Activated CD4-positive, alpha-beta T cell treated with anti-CD3 and anti-CD28 coated beads, Interleukin-2, amount 10 ng/mL, durations not matched to agents 24 days and 14 days (primary cell): ENCODE measurements at regions not wholly inside any gene's neighbourhood (a gene's known extent, or its start where the extent isn't known, plus 50 kb on each side); places are given as distances from the start of the nearest gene placed in this dataset.

Source experiments
- DNase-seq: peaks from one replicate; pipeline ENCODE4 v3.0.0; 2022
- H3K27ac Mint-ChIP-seq: one replicate; pipeline ENCODE4 v1.8.0; 2022; ENCODE audit warnings: mild to moderate bottlenecking, mixed read lengths
- H3K27me3 Mint-ChIP-seq: one replicate; pipeline ENCODE4 v1.8.0; 2022; ENCODE audit warnings: mixed read lengths
- H3K36me3 Mint-ChIP-seq: one replicate; pipeline ENCODE4 v1.8.0; 2022; ENCODE audit warnings: low read depth, mild to moderate bottlenecking, mixed read lengths
- H3K4me1 Mint-ChIP-seq: one replicate; pipeline ENCODE4 v1.8.0; 2021; ENCODE audit warnings: mixed read lengths
- H3K4me3 Mint-ChIP-seq: one replicate; pipeline ENCODE4 v1.8.0; 2022; ENCODE audit warnings: mild to moderate bottlenecking, moderate library complexity, mixed read lengths
- H3K9me3 Mint-ChIP-seq: one replicate; pipeline ENCODE4 v1.8.0; 2021; ENCODE audit warnings: mixed read lengths
- intact Hi-C: fragments of 100-400 bp; cut with micrococcal nuclease; formaldehyde crosslinking; loops from one replicate; pipeline ENCODE4 v1.15.1; 2023

GRCh38 chr2:10242998-10243925 is 59.4 kb upstream of the HPCAL1 start:
- H3K27ac Mint-ChIP-seq: no peak overlapping the region
- no peak for DNase-seq
- no peaks in the 10 kb centered on the region for H3K9me3 Mint-ChIP-seq
- no peak overlapping the region for H3K4me3 Mint-ChIP-seq
- H3K36me3 Mint-ChIP-seq: no peaks in the 10 kb centered on the region
- no peaks in the 10 kb centered on the region for H3K4me1 Mint-ChIP-seq
- intact Hi-C loops: no loop called here
- H3K27me3 Mint-ChIP-seq: no peaks in the 10 kb centered on the region

GRCh38 chr2:10243926-10244270 is 58.8 kb upstream of the HPCAL1 start:
- Mint-ChIP-seq H3K36me3 (no peaks in the 10 kb centered on the region), H3K9me3 (no peaks in the 10 kb centered on the region), H3K27me3 (peaks cover 2% of the 10 kb centered on the region), H3K4me3 (no peak overlapping the region), H3K4me1 (no peaks in the 10 kb centered on the region), H3K27ac (no peak overlapping the region)
- intact Hi-C loops: no loop called here
- no peak for DNase-seq

GRCh38 chr2:10245021-10245420 is 57.7 kb upstream of the HPCAL1 start:
- no peak overlapping the region for H3K27ac Mint-ChIP-seq
- H3K9me3 Mint-ChIP-seq: peaks cover 3% of the 10 kb centered on the region
- DNase-seq: no peak
- intact Hi-C loops: no loop called here
- no peaks in the 10 kb centered on the region for H3K4me1 Mint-ChIP-seq
- H3K36me3 Mint-ChIP-seq: no peaks in the 10 kb centered on the region
- H3K4me3 Mint-ChIP-seq: no peak overlapping the region
- peaks cover 7% of the 10 kb centered on the region for H3K27me3 Mint-ChIP-seq

- intact Hi-C loops: no loop called here
Measured at GRCh38 chr2:10245661-10246060, 57.0 kb upstream of the HPCAL1 start.

GRCh38 chr2:10246370-10246769 is 56.3 kb upstream of the HPCAL1 start:
- peaks cover 13% of the 10 kb centered on the region for H3K9me3 Mint-ChIP-seq
- H3K36me3 Mint-ChIP-seq: peaks cover 2% of the 10 kb centered on the region
- peaks cover 15% of the 10 kb centered on the region for H3K27me3 Mint-ChIP-seq
- H3K27ac Mint-ChIP-seq: no peak overlapping the region
- intact Hi-C loops: no loop called here
- H3K4me3 Mint-ChIP-seq: no peak overlapping the region
- no peaks in the 10 kb centered on the region for H3K4me1 Mint-ChIP-seq
- DNase-seq: no peak

More at GRCh38 chr2:10245661-10246060, 57.0 kb upstream of the HPCAL1 start:
- Mint-ChIP-seq H3K36me3 (peaks cover under 1% of the 10 kb centered on the region), H3K9me3 (peaks cover 9% of the 10 kb centered on the region), H3K4me1 (no peaks in the 10 kb centered on the region), H3K27ac (no peak overlapping the region), H3K4me3 (no peak overlapping the region), H3K27me3 (peaks cover 12% of the 10 kb centered on the region)
- DNase-seq: no peak

- intact Hi-C loops: no loop called here
- no peak for DNase-seq
- no peaks in the 10 kb centered on the region for H3K4me1 Mint-ChIP-seq
Measured at GRCh38 chr2:10246831-10247230, 55.9 kb upstream of the HPCAL1 start.

GRCh38 chr2:10249798-10250197 is 52.9 kb upstream of the HPCAL1 start:
- H3K4me1 Mint-ChIP-seq: no peaks in the 10 kb centered on the region
- no peak overlapping the region for H3K4me3 Mint-ChIP-seq
- H3K9me3 Mint-ChIP-seq: peaks cover 13% of the 10 kb centered on the region
- intact Hi-C loops: loop anchor here (10.0 kb wide), 1 partner anchor 75 kb away; no protein-coding TSS in a partner anchor
- H3K27ac Mint-ChIP-seq: no peak overlapping the region
- H3K27me3 Mint-ChIP-seq: peaks cover 23% of the 10 kb centered on the region
- DNase-seq: no peak
- peaks cover 2% of the 10 kb centered on the region for H3K36me3 Mint-ChIP-seq

More at GRCh38 chr2:10246831-10247230, 55.9 kb upstream of the HPCAL1 start:
- no peak overlapping the region for H3K27ac Mint-ChIP-seq
- H3K9me3 Mint-ChIP-seq: peaks cover 13% of the 10 kb centered on the region
- no peak overlapping the region for H3K4me3 Mint-ChIP-seq
- H3K36me3 Mint-ChIP-seq: peaks cover 2% of the 10 kb centered on the region
- H3K27me3 Mint-ChIP-seq: peaks cover 18% of the 10 kb centered on the region

- Mint-ChIP-seq H3K27ac (no peak overlapping the region), H3K27me3 (peaks cover 23% of the 10 kb centered on the region), H3K4me1 (no peaks in the 10 kb centered on the region), H3K4me3 (no peak overlapping the region), H3K36me3 (peaks cover 2% of the 10 kb centered on the region), H3K9me3 (peaks cover 13% of the 10 kb centered on the region)
- DNase-seq: no peak
- intact Hi-C loops: loop anchor here (10.0 kb wide), 1 partner anchor 77 kb away; no protein-coding TSS in a partner anchor
Measured at GRCh38 chr2:10252224-10252623, 50.5 kb upstream of the HPCAL1 start.

GRCh38 chr2:10252661-10253060 is 50.0 kb upstream of the HPCAL1 start:
- H3K36me3 Mint-ChIP-seq: peaks cover 2% of the 10 kb centered on the region
- H3K27ac Mint-ChIP-seq: no peak overlapping the region

More at GRCh38 chr2:10252661-10253060, 50.0 kb upstream of the HPCAL1 start:
- H3K27me3 Mint-ChIP-seq: peaks cover 23% of the 10 kb centered on the region
- H3K4me1 Mint-ChIP-seq: no peaks in the 10 kb centered on the region
- DNase-seq: no peak
- peaks cover 13% of the 10 kb centered on the region for H3K9me3 Mint-ChIP-seq
- intact Hi-C loops: loop anchor here (10.0 kb wide), 1 partner anchor 78 kb away; no protein-coding TSS in a partner anchor
- H3K4me3 Mint-ChIP-seq: no peak overlapping the region
